Mononuclear cell (primary cell): ENCODE measurements at regions not wholly inside any gene's neighbourhood (a gene's known extent, or its start where the extent isn't known, plus 50 kb on each side); places are given as distances from the start of the nearest gene placed in this dataset.

ENCODE experiments used
- H3K27me3 ChIP-seq: 2 replicates; pipeline ENCODE4 v1.6.0; 2011; ENCODE audit warnings: low read length, control low read depth; ENCODE audit not compliant: insufficient read depth
- H3K4me1 ChIP-seq: 2 replicates; pipeline ENCODE4 v1.5.1; 2011; ENCODE audit warnings: mild to moderate bottlenecking, low read length, control low read depth; ENCODE audit not compliant: insufficient read depth
- H3K4me3 ChIP-seq: 2 replicates; pipeline ENCODE4 v1.5.1; 2011; ENCODE audit warnings: mild to moderate bottlenecking, low read length, moderate library complexity
- H3K9me3 ChIP-seq: 2 replicates; pipeline ENCODE4 v1.5.1; 2011; ENCODE audit warnings: low read depth, mild to moderate bottlenecking, control low read depth, low read length

DNA sequence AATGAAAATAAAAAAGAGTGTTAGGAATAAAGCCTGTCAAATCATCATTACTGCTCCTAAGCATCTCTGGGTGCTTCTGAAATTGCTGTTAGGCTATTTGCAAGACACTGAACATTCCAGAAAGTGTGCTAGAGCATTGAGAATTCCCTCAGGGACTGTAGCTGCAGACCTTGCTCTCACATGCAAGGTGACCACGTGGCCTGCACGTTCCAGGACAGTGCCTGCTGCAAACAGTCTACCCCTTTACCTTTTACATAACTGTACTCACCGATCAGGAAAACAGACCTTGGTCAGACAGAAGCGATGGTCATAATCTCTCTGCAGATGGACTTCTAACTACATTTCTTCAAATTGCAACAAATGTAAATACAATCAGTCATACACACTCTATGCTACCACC lies 164.5 kb downstream of the PSMG1 start:
- Histone ChIP-seq H3K9me3 (no peaks in the 10 kb centered on the region), H3K27me3 (no peaks in the 10 kb centered on the region), H3K4me3 (no peak overlapping the region), H3K4me1 (peaks cover 51% of the 10 kb centered on the region)

- Histone ChIP-seq H3K9me3 (no peaks in the 10 kb centered on the region), H3K4me3 (no peak overlapping the region), H3K4me1 (peaks cover 54% of the 10 kb centered on the region), H3K27me3 (no peaks in the 10 kb centered on the region)
Measured at GRCh38 chr21:39016740-39017315, 166.4 kb downstream of the PSMG1 start.

- peaks cover 60% of the 10 kb centered on the region for H3K4me1 ChIP-seq
- H3K27me3 ChIP-seq = no peaks in the 10 kb centered on the region
- H3K4me3 ChIP-seq = no peak overlapping the region
- H3K9me3 ChIP-seq = no peaks in the 10 kb centered on the region
Measured at GRCh38 chr21:39014747-39015146, 168.5 kb downstream of the PSMG1 start.

- Histone ChIP-seq H3K4me3 (no peak overlapping the region), H3K4me1 (peaks cover 54% of the 10 kb centered on the region), H3K27me3 (no peaks in the 10 kb centered on the region)
Measured at GRCh38 chr21:39012326-39013230, 170.7 kb downstream of the PSMG1 start.

GRCh38 chr21:39011911-39012310 lies 171.3 kb downstream of the PSMG1 start:
- Histone ChIP-seq H3K4me3 (no peak overlapping the region), H3K27me3 (no peaks in the 10 kb centered on the region), H3K9me3 (no peaks in the 10 kb centered on the region), H3K4me1 (peaks cover 54% of the 10 kb centered on the region)

More at GRCh38 chr21:39012326-39013230, 170.7 kb downstream of the PSMG1 start:
- H3K9me3 ChIP-seq = no peaks in the 10 kb centered on the region

GRCh38 chr21:39010629-39011404 lies 172.4 kb downstream of the PSMG1 start:
- no peaks in the 10 kb centered on the region for H3K9me3 ChIP-seq
- no peak overlapping the region for H3K4me3 ChIP-seq
- peaks cover 54% of the 10 kb centered on the region for H3K4me1 ChIP-seq
- H3K27me3 ChIP-seq = no peaks in the 10 kb centered on the region

DNA sequence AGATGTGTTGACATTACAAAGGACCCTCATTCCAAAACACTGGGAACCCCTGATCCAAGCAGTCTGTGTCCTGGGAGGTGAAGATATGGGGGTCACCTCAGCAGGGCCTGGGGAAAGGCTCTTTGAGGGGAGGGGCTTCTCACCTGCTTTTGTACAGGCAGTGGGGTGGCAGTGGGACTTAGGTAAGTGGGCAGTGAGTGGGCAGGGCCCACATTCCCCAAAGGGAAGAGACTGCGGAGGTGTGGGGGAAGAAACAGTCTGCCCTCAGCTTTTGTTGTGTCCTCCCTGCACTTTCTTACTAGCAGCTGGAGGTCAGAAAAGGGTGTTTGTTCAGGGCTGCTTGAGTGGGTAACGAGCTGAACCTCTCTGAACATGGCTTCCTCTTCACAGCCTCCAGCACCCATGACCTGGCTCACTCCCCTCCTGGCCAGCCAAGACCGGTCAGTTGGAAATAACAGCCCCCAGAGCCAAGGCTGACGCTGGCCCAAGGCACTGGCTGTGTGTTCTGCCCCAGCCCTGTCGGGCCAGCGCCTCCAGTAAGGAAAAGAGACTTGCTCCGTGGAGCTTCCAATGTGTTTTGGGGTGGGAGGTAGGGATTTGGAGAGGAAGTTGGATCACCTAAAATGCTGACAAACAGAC lies 173.5 kb downstream of the PSMG1 start:
- peaks cover 53% of the 10 kb centered on the region for H3K4me1 ChIP-seq
- H3K9me3 ChIP-seq = no peaks in the 10 kb centered on the region
- H3K27me3 ChIP-seq = no peaks in the 10 kb centered on the region
- H3K4me3 ChIP-seq = no peak overlapping the region

GRCh38 chr21:39007985-39008384 lies 175.3 kb downstream of the PSMG1 start:
- Histone ChIP-seq H3K9me3 (no peaks in the 10 kb centered on the region), H3K4me3 (no peak overlapping the region), H3K4me1 (peaks cover 64% of the 10 kb centered on the region), H3K27me3 (no peaks in the 10 kb centered on the region)

- H3K9me3 ChIP-seq = no peaks in the 10 kb centered on the region
- H3K4me1 ChIP-seq = peaks cover 64% of the 10 kb centered on the region
- no peaks in the 10 kb centered on the region for H3K27me3 ChIP-seq
- no peak overlapping the region for H3K4me3 ChIP-seq
Measured at GRCh38 chr21:39007532-39007931, 175.7 kb downstream of the PSMG1 start.

GRCh38 chr21:39006571-39007311 lies 176.5 kb downstream of the PSMG1 start:
- peaks cover 61% of the 10 kb centered on the region for H3K4me1 ChIP-seq
- no peaks in the 10 kb centered on the region for H3K9me3 ChIP-seq
- no peaks in the 10 kb centered on the region for H3K27me3 ChIP-seq
- no peak overlapping the region for H3K4me3 ChIP-seq

DNA sequence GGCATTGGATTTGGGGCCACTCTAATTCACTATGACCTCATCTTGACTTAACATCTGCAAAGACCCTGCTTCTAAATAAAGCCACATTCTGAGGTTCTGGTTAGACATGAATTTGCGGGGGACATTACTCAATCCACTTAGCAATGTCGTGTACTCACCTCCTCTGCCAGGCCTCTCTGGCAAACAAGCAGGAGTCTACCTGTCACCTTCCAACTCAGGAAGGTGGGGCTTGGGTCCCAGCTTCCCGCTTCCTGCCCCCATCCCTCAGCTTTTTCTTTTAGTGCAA lies 177.8 kb downstream of the PSMG1 start:
- H3K4me1 ChIP-seq = peaks cover 52% of the 10 kb centered on the region
- no peaks in the 10 kb centered on the region for H3K27me3 ChIP-seq
- H3K9me3 ChIP-seq = no peaks in the 10 kb centered on the region
- no peak overlapping the region for H3K4me3 ChIP-seq

DNA sequence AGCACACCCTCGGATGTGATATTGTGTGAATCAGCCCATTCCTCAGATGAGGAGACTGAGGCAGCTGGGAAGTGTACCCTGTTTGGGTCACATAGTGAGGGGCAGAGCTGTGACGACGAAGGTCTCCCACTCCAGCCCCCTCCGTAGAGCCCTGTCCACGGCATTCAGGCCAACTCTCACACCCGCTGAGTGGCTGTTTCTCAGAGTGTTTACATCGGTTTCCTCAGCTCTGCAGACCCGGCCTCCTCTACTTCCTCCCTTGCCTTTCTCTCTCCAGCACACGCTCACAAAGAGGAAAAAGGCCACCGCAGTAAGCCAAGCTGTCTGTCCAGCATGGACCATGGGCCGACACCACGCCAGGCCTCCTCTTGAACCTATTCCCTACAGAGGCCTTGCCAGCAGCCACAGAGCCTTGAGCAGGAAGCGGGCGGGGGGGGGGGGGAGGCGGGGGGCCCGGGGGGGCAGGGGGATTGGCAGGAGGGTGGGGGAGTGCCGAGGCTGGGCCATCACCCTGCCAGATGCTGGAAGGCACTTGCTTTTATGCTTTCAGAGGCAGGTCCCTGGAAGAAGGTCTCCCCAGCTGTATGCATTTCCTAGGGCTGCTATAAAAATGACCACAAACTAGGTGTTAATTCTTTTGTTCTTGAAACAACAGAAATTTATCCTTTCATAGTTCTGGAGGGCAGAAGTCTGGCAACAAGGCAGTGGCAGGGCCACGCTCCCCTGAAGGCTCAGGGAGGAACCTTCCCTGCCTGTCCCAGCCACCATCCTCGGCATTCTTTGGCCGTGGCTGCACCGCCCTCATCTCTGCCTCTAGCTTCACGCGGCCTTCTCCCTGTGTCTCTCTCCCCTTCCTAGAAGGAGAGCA lies 178.4 kb downstream of the PSMG1 start:
- Histone ChIP-seq H3K4me3 (no peak overlapping the region), H3K27me3 (no peaks in the 10 kb centered on the region), H3K4me1 (peaks cover 57% of the 10 kb centered on the region), H3K9me3 (no peaks in the 10 kb centered on the region)

GRCh38 chr21:39003982-39004633 lies 179.1 kb downstream of the PSMG1 start:
- Histone ChIP-seq H3K4me3 (no peak overlapping the region), H3K9me3 (no peaks in the 10 kb centered on the region), H3K4me1 (peaks cover 62% of the 10 kb centered on the region), H3K27me3 (no peaks in the 10 kb centered on the region)
